Panc1 (cell line): ENCODE measurements at regions not wholly inside any gene's neighbourhood (a gene's known extent, or its start where the extent isn't known, plus 50 kb on each side); places are given as distances from the start of the nearest gene placed in this dataset.

Experiments
- ATAC-seq: fragments of 200-7000 bp; cut with Tn5 transposase; 2 replicates; pipeline ENCODE4 v1.9.1; 2020; ENCODE audit warnings: mild to moderate bottlenecking, moderate library complexity
- BruUV-seq: library from RNA; stranded (reverse); fragments of 400-500 nt; replicated peaks from 2 replicates; lab custom pipeline; 2021; lab: Mats Ljungman, UMichigan
- CTCF ChIA-PET: fragments of 300-600 bp; sonication (Branson Sonifier 250); formaldehyde crosslinking; loops from one replicate; lab custom pipeline; 2022; ENCODE audit warnings: antibody characterized with exemption; lab: Charles Lee
- POLR2A ChIA-PET: fragments of 300-600 bp; sonication (Branson Sonifier 250); formaldehyde crosslinking; loops from one replicate; lab custom pipeline; 2022; ENCODE audit warnings: antibody characterized with exemption; lab: Charles Lee
- DNase-seq: peaks from one replicate; pipeline ENCODE4 v3.0.0-alpha.2; 2010; ENCODE audit warnings: low read depth, low spot score
- H3K27ac ChIP-seq: 2 replicates; pipeline ENCODE4 v1.5.1; 2011; ENCODE audit warnings: mild to moderate bottlenecking, low read length, inconsistent platforms
- H3K27me3 ChIP-seq: fragments of 200-500 bp; sonication (Bioruptor generic); 2 replicates; pipeline ENCODE4 v1.6.0; 2014; ENCODE audit warnings: low read length, inconsistent platforms; ENCODE audit not compliant: control insufficient read depth, insufficient read depth
- H3K36me3 ChIP-seq: fragments of 200-500 bp; sonication (Bioruptor generic); 2 replicates; pipeline ENCODE4 v1.5.1; 2014; ENCODE audit warnings: inconsistent platforms, mild to moderate bottlenecking, low read length, moderate library complexity; ENCODE audit not compliant: control insufficient read depth, insufficient read depth
- H3K4me1 ChIP-seq: 2 replicates; pipeline ENCODE4 v1.5.1; 2011; ENCODE audit warnings: inconsistent platforms, mild to moderate bottlenecking, low read length, moderate library complexity; ENCODE audit not compliant: control insufficient read depth, insufficient read depth
- H3K4me3 ChIP-seq, 2 experiments: 2 replicates each; pipeline ENCODE4 v1.5.1; 2011 to 2012; ENCODE audit warnings: low read depth in 2 of 2, low read length in 2 of 2, mild to moderate bottlenecking in 2 of 2, inconsistent platforms in 1 of 2, moderate library complexity in 1 of 2
- H3K9me3 ChIP-seq: fragments of 200-500 bp; sonication (Bioruptor generic); 2 replicates; pipeline ENCODE4 v1.5.1; 2014; ENCODE audit warnings: low read depth, mild to moderate bottlenecking, inconsistent platforms, low read length, moderate library complexity; ENCODE audit not compliant: control insufficient read depth, insufficient read depth
- CTCF ChIP-seq: fragments of 450-650 bp; IDR thresholded peaks from 2 replicates; pipeline ENCODE4 v1.5.1; 2017; ENCODE audit warnings: mild to moderate bottlenecking
- POLR2AphosphoS5 ChIP-seq: IDR thresholded peaks from 2 replicates; pipeline ENCODE4 v1.6.1; 2012; ENCODE audit warnings: mild to moderate bottlenecking, low read depth, low read length, moderate library complexity
- SIN3A ChIP-seq: IDR thresholded peaks from 2 replicates; pipeline ENCODE4 v1.6.1; 2012; ENCODE audit warnings: low read depth, mild to moderate bottlenecking, low read length, moderate library complexity, borderline replicate concordance; ENCODE audit not compliant: insufficient read depth
- TCF7L2 ChIP-seq: IDR thresholded peaks from 2 replicates; pipeline ENCODE4 v1.6.1; 2011; ENCODE audit warnings: mild to moderate bottlenecking, low read depth, low read length, inconsistent platforms
- in situ Hi-C: cut with HindIII; loops from 2 replicates; pipeline ENCODE4 v1.10.0; 2016; ENCODE audit warnings: low sequenced_read_pairs, low pct_unique_long_range_greater_than_20kb
- intact Hi-C: fragments of 100-400 bp; cut with micrococcal nuclease; formaldehyde crosslinking; loops from one replicate; pipeline ENCODE4 v1.10.0; 2022; ENCODE audit not compliant: unreplicated experiment
- TF ChIP-seq, protein P1 (sequence below), 2 experiments: IDR thresholded peaks; 2 replicates each; pipeline ENCODE4 v1.6.1; 2011 to 2012; ENCODE audit warnings: low read depth in 2 of 2, control low read depth in 1 of 2, low read length in 1 of 2, mild to moderate bottlenecking in 1 of 2, moderate library complexity in 1 of 2; ENCODE audit not compliant: insufficient read depth in 1 of 2

DNA sequence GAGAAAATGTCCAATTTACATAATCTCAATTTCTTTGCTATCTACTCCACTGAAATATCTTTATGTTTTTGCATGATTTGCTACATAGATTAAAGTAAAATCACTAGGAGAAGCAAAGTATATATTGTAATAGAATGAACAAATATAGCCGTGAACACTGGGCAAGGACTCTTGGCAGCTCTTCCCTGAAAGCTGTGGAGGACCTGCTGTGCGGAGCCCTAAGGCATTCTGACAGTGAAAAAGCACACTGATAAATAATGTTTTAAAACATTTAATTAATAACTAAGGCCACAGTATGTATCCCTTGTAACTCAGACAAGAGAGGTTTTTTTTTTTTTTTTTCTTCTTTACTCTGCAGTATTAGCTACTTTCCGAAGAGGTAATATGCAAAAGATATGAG lies 256.1 kb upstream of the DPYD start:
- H3K4me1 ChIP-seq, result no peaks in the 10 kb centered on the region
- ChIA-PET CTCF (no interaction called here), POLR2A (no interaction called here)
- no peak for ATAC-seq
- no peak for TF ChIP-seq POLR2AphosphoS5
- TF ChIP-seq SIN3A, result no peak
- no peak for TF ChIP-seq TCF7L2
- TF ChIP-seq, protein P1, sequence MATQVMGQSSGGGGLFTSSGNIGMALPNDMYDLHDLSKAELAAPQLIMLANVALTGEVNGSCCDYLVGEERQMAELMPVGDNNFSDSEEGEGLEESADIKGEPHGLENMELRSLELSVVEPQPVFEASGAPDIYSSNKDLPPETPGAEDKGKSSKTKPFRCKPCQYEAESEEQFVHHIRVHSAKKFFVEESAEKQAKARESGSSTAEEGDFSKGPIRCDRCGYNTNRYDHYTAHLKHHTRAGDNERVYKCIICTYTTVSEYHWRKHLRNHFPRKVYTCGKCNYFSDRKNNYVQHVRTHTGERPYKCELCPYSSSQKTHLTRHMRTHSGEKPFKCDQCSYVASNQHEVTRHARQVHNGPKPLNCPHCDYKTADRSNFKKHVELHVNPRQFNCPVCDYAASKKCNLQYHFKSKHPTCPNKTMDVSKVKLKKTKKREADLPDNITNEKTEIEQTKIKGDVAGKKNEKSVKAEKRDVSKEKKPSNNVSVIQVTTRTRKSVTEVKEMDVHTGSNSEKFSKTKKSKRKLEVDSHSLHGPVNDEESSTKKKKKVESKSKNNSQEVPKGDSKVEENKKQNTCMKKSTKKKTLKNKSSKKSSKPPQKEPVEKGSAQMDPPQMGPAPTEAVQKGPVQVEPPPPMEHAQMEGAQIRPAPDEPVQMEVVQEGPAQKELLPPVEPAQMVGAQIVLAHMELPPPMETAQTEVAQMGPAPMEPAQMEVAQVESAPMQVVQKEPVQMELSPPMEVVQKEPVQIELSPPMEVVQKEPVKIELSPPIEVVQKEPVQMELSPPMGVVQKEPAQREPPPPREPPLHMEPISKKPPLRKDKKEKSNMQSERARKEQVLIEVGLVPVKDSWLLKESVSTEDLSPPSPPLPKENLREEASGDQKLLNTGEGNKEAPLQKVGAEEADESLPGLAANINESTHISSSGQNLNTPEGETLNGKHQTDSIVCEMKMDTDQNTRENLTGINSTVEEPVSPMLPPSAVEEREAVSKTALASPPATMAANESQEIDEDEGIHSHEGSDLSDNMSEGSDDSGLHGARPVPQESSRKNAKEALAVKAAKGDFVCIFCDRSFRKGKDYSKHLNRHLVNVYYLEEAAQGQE (IDR thresholded peaks at IDR 0.05; ENCODE audit: insufficient read depth in 1 of 2, low read depth in 2 of 2, low read length in 1 of 2), result no peak
- TF ChIP-seq CTCF, result no peak
- in situ Hi-C loops, result no loop called here
- no peak for DNase-seq
- no peaks in the 10 kb centered on the region for H3K9me3 ChIP-seq
- BruUV-seq, result no TSS peak
- no peak overlapping the region for H3K27ac ChIP-seq
- no peaks in the 10 kb centered on the region for H3K36me3 ChIP-seq
- no peaks in the 10 kb centered on the region for H3K27me3 ChIP-seq
- no peak overlapping the region for H3K4me3 ChIP-seq
- intact Hi-C loops, result loop anchor here (10.0 kb wide), 1 partner anchor 62 kb away; no protein-coding TSS in a partner anchor

DNA sequence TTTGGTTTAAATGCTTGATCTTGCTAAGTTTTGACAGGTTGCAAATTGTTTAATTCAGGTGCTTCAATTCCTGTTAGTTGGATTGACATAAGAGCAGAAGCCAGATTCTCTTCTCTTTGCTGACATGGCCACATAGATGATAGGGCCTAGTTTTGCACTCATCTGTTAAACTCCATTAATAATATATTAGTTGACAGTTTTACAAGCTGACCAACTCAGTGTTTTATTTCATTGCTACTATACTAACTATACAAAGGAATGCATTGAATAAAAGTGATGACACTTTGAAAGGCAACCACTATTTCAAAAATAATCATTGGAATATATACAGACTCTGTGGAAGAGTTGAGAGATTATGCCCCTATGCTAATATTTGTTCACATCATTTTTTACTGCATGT lies 255.6 kb upstream of the DPYD start:
- Histone ChIP-seq H3K27ac (no peak overlapping the region), H3K27me3 (no peaks in the 10 kb centered on the region), H3K9me3 (no peaks in the 10 kb centered on the region), H3K4me1 (no peaks in the 10 kb centered on the region), H3K36me3 (no peaks in the 10 kb centered on the region), H3K4me3 (no peak overlapping the region)
- no TSS peak for BruUV-seq
- ATAC-seq (no peak), DNase-seq (no peak)
- TF ChIP-seq, protein P1 (IDR thresholded peaks at IDR 0.05; ENCODE audit: insufficient read depth in 1 of 2, low read depth in 2 of 2, low read length in 1 of 2), result no peak
- TF ChIP-seq TCF7L2, result no peak
- no peak for TF ChIP-seq SIN3A
- TF ChIP-seq POLR2AphosphoS5, result no peak
- TF ChIP-seq CTCF, result no peak
- intact Hi-C loops (loop anchor here (10.0 kb wide), 1 partner anchor 62 kb away; no protein-coding TSS in a partner anchor), in situ Hi-C loops (no loop called here)
- CTCF ChIA-PET, result no interaction called here
- POLR2A ChIA-PET, result no interaction called here
